ENCODE measurements at regions not wholly inside any gene's neighbourhood (a gene's known extent, or its start where the extent isn't known, plus 50 kb on each side); places are given as distances from the start of the nearest gene placed in this dataset.
"Not testable (repeated sequence)": the region's sequence is repeated elsewhere in the genome, so short reads cannot be mapped to it uniquely, and the experiment has no call there.

GRCh38 chr9:129440435-129441186 is 180.3 kb downstream of the C9orf50 start:
- no peak for DNase-seq

- no peak for DNase-seq
Measured at GRCh38 chr9:129439242-129439641, 181.7 kb downstream of the C9orf50 start.

GRCh38 chr9:129437626-129438323 is 183.1 kb downstream of the C9orf50 start:
- no peak for DNase-seq

GRCh38 chr9:129436751-129437625 is 183.9 kb downstream of the C9orf50 start:
- DNase-seq, result peak in 31 of 56 donors; percentile 22 to 87 (median 59)

- no peak for DNase-seq
Measured at GRCh38 chr9:129435988-129436717, 184.7 kb downstream of the C9orf50 start.

- DNase-seq, result no peak
Measured at GRCh38 chr9:129435291-129435690, 185.6 kb downstream of the C9orf50 start.

GRCh38 chr9:129434187-129434586 is 186.7 kb downstream of the C9orf50 start:
- peak in 4 of 56 donors; percentile 13 to 32 (median 26) for DNase-seq

GRCh38 chr9:129432297-129433154 is 188.4 kb downstream of the C9orf50 start:
- peak in 2 of 56 donors; percentile 20 to 23 for DNase-seq

- no peak for DNase-seq
Measured at GRCh38 chr9:129430940-129431643, 189.8 kb downstream of the C9orf50 start.

- no peak for DNase-seq
Measured at GRCh38 chr9:129428864-129429577, 191.9 kb downstream of the C9orf50 start.

GRCh38 chr9:129427149-129427548 is 193.8 kb downstream of the C9orf50 start:
- no peak for DNase-seq

- not testable (repeated sequence) for DNase-seq
Measured at GRCh38 chr9:129423755-129424154, 197.1 kb downstream of the C9orf50 start.

GRCh38 chr9:129423216-129423615 is 197.7 kb downstream of the C9orf50 start:
- no peak for DNase-seq

GRCh38 chr9:129422843-129423192 is 198.1 kb downstream of the C9orf50 start:
- no peak for DNase-seq

GRCh38 chr9:129422032-129422842 is 198.7 kb downstream of the C9orf50 start:
- DNase-seq, result no peak

- no peak for DNase-seq
Measured at GRCh38 chr9:129421371-129421770, 199.5 kb downstream of the C9orf50 start.

GRCh38 chr9:129420721-129421120 is 200.2 kb downstream of the C9orf50 start:
- DNase-seq, result no peak

- no peak for DNase-seq
Measured at GRCh38 chr9:129419382-129419899, 201.5 kb downstream of the C9orf50 start.
